Cardiac fibroblast (primary cell): ENCODE measurements at regions not wholly inside any gene's neighbourhood (a gene's known extent, or its start where the extent isn't known, plus 50 kb on each side); places are given as distances from the start of the nearest gene placed in this dataset.
A peak's percentile ranks its signal among the peaks of the same experiment; 100 is the strongest.

Source experiments
- DNase-seq, 2 donors: peaks; one replicate each; pipeline versions ENCODE4 v3.0.0 to v3.0.0-alpha.2; 2010; ENCODE audit warnings: low read depth in 2 of 2
- H3K4me3 ChIP-seq, 2 donors: replicated peaks in 1 of 2; 1 replicate in 1 of 2; 2 replicates in 1 of 2; pipeline ENCODE4 v1.5.1; 2011; ENCODE audit warnings: low read depth in 2 of 2, low read length in 2 of 2, mild to moderate bottlenecking in 2 of 2, moderate library complexity in 1 of 2
- CTCF ChIP-seq: IDR thresholded peaks from one replicate; pipeline ENCODE4 v1.5.1; 2011; ENCODE audit warnings: low read depth, mild to moderate bottlenecking, low read length, inconsistent platforms

- H3K4me3 ChIP-seq: no peak overlapping the region
- TF ChIP-seq CTCF: no peak
- DNase-seq: no peak
Measured at GRCh38 chr14:84181072-84181471, 1348.9 kb upstream of the FLRT2 start.

- DNase-seq: no peak
- TF ChIP-seq CTCF: no peak
- no peak overlapping the region for H3K4me3 ChIP-seq
Measured at GRCh38 chr14:84195514-84195913, 1334.4 kb upstream of the FLRT2 start.

GRCh38 chr14:84197704-84198103 lies 1332.2 kb upstream of the FLRT2 start:
- no peak for DNase-seq
- TF ChIP-seq CTCF: no peak
- H3K4me3 ChIP-seq: no peak overlapping the region

- TF ChIP-seq CTCF: no peak
- peak in 1 of 2 donors; percentile 1 for DNase-seq
- H3K4me3 ChIP-seq: no peak overlapping the region
Measured at GRCh38 chr14:84202486-84202885, 1327.5 kb upstream of the FLRT2 start.

- no peak overlapping the region for H3K4me3 ChIP-seq
- no peak for DNase-seq
- TF ChIP-seq CTCF: no peak
Measured at GRCh38 chr14:84203896-84204295, 1326.0 kb upstream of the FLRT2 start.

- no peak for TF ChIP-seq CTCF
- no peak overlapping the region for H3K4me3 ChIP-seq
- no peak for DNase-seq
Measured at GRCh38 chr14:84208451-84208850, 1321.5 kb upstream of the FLRT2 start.

GRCh38 chr14:84209031-84209430 lies 1320.9 kb upstream of the FLRT2 start:
- no peak overlapping the region for H3K4me3 ChIP-seq
- DNase-seq: peak; percentile 1
- TF ChIP-seq CTCF: no peak
